ENCODE measurements at regions not wholly inside any gene's neighbourhood (a gene's known extent, or its start where the extent isn't known, plus 50 kb on each side); places are given as distances from the start of the nearest gene placed in this dataset.

GRCh38 chr20:11117808-11118528 lies 444.2 kb upstream of the JAG1 start:
- TF ChIP-seq CTCF (IDR thresholded peaks at IDR 0.05): no peak
- TF ChIP-seq POLR2A (IDR thresholded peaks at IDR 0.05): no peak

All from Peyer's patch (tissue), 4 donors.